ENCODE measurements at regions not wholly inside any gene's neighbourhood (a gene's known extent, or its start where the extent isn't known, plus 50 kb on each side); places are given as distances from the start of the nearest gene placed in this dataset.

DNA sequence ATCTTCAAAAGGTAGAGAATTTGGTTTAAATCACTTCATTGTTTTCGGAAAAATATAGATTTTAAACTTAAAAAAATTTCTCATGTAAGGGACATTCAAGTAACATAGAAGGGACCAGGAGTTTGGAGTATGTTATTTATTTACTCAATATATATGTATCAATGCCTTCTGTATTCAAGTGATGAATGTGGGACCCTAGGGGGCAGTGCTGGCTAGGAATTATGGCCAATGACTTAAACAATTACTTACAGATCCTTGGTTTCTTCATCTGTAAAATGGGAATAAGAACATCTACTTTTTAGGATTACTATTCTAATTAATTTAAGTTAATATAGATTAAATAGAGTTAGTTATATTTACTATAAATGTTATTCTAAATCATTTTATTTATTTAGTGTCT is 886.3 kb upstream of the RBFOX1 start:
- no peaks in the 10 kb centered on the region for H3K27me3 ChIP-seq (ENCODE audit: insufficient read depth, low read length)
- no peaks in the 10 kb centered on the region for H3K9me2 ChIP-seq (ENCODE audit: insufficient read depth)
- ChIA-PET RAD21 (ENCODE audit: low non-redundant PET in 1 of 2, low total read pairs in 2 of 2, uncharacterized antibody in 2 of 2, unreplicated experiment in 2 of 2) (no interaction called here), CTCF (no interaction called here), POLR2A (no interaction called here)
- no peak overlapping the region for H3K9ac ChIP-seq (ENCODE audit: low read length)
- no TSS peak for BruUV-seq (replicated peaks)
- no peak overlapping the region for H3K4me2 ChIP-seq (ENCODE audit: low read length)
- no peak overlapping the region for H3K4me3 ChIP-seq (replicated peaks in 1 of 2; ENCODE audit: low read depth in 1 of 2, low read length in 2 of 2)
- H3K27ac ChIP-seq (ENCODE audit: low read depth, low read length): no peak overlapping the region
- H4K20me1 ChIP-seq (ENCODE audit: insufficient read depth): no peaks in the 10 kb centered on the region
- no peaks in the 10 kb centered on the region for H3K9me3 ChIP-seq (ENCODE audit: control insufficient read depth in 1 of 2, insufficient read depth in 1 of 2, low read depth in 1 of 2, low read length in 2 of 2)
- no peaks in the 10 kb centered on the region for H3K4me1 ChIP-seq (ENCODE audit: control insufficient read depth in 1 of 2, insufficient read depth in 2 of 2, low read length in 2 of 2)
- ATAC-seq (no peak), DNase-seq (ENCODE audit: low read depth, low spot score) (no peak)
- H3K36me3 ChIP-seq (ENCODE audit: control insufficient read depth in 1 of 2, insufficient read depth in 2 of 2, low read length in 2 of 2): no peaks in the 10 kb centered on the region
- TF ChIP-seq TCF7L2 (IDR thresholded peaks at IDR 0.05; ENCODE audit: borderline replicate concordance, extremely low read depth, insufficient read depth, insufficient read length): no peak
- TF ChIP-seq CEBPB (IDR thresholded peaks at IDR 0.05; ENCODE audit: low read depth): no peak
- TF ChIP-seq RAD21 (IDR thresholded peaks at IDR 0.05; ENCODE audit: low read depth): no peak
- no peak for TF ChIP-seq SRF (IDR thresholded peaks at IDR 0.05; ENCODE audit: low read depth)
- TF ChIP-seq CBX3 (IDR thresholded peaks at IDR 0.05; ENCODE audit: low read depth): no peak
- TF ChIP-seq POLR2A (IDR thresholded peaks at IDR 0.05; ENCODE audit: borderline replicate concordance, extremely low read depth, insufficient read depth, insufficient read length): no peak
- no peak for TF ChIP-seq ELF1 (IDR thresholded peaks at IDR 0.05; ENCODE audit: borderline replicate concordance, low read depth)
- no peak for TF ChIP-seq JUND (IDR thresholded peaks at IDR 0.05)
- TF ChIP-seq, protein P1, sequence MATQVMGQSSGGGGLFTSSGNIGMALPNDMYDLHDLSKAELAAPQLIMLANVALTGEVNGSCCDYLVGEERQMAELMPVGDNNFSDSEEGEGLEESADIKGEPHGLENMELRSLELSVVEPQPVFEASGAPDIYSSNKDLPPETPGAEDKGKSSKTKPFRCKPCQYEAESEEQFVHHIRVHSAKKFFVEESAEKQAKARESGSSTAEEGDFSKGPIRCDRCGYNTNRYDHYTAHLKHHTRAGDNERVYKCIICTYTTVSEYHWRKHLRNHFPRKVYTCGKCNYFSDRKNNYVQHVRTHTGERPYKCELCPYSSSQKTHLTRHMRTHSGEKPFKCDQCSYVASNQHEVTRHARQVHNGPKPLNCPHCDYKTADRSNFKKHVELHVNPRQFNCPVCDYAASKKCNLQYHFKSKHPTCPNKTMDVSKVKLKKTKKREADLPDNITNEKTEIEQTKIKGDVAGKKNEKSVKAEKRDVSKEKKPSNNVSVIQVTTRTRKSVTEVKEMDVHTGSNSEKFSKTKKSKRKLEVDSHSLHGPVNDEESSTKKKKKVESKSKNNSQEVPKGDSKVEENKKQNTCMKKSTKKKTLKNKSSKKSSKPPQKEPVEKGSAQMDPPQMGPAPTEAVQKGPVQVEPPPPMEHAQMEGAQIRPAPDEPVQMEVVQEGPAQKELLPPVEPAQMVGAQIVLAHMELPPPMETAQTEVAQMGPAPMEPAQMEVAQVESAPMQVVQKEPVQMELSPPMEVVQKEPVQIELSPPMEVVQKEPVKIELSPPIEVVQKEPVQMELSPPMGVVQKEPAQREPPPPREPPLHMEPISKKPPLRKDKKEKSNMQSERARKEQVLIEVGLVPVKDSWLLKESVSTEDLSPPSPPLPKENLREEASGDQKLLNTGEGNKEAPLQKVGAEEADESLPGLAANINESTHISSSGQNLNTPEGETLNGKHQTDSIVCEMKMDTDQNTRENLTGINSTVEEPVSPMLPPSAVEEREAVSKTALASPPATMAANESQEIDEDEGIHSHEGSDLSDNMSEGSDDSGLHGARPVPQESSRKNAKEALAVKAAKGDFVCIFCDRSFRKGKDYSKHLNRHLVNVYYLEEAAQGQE (IDR thresholded peaks at IDR 0.05; ENCODE audit: low read depth): no peak
- TF ChIP-seq EZH2phosphoT487 (IDR thresholded peaks at IDR 0.05; ENCODE audit: borderline replicate concordance): no peak
- TF ChIP-seq, protein P2, sequence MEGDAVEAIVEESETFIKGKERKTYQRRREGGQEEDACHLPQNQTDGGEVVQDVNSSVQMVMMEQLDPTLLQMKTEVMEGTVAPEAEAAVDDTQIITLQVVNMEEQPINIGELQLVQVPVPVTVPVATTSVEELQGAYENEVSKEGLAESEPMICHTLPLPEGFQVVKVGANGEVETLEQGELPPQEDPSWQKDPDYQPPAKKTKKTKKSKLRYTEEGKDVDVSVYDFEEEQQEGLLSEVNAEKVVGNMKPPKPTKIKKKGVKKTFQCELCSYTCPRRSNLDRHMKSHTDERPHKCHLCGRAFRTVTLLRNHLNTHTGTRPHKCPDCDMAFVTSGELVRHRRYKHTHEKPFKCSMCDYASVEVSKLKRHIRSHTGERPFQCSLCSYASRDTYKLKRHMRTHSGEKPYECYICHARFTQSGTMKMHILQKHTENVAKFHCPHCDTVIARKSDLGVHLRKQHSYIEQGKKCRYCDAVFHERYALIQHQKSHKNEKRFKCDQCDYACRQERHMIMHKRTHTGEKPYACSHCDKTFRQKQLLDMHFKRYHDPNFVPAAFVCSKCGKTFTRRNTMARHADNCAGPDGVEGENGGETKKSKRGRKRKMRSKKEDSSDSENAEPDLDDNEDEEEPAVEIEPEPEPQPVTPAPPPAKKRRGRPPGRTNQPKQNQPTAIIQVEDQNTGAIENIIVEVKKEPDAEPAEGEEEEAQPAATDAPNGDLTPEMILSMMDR (IDR thresholded peaks at IDR 0.05 in 2 of 3, conservative IDR thresholded peaks at IDR 0.05 in 1 of 3; ENCODE audit: borderline replicate concordance in 1 of 3, insufficient read depth in 1 of 3, low read depth in 2 of 3, low read length in 2 of 3): no peak
- TF ChIP-seq, protein P3, sequence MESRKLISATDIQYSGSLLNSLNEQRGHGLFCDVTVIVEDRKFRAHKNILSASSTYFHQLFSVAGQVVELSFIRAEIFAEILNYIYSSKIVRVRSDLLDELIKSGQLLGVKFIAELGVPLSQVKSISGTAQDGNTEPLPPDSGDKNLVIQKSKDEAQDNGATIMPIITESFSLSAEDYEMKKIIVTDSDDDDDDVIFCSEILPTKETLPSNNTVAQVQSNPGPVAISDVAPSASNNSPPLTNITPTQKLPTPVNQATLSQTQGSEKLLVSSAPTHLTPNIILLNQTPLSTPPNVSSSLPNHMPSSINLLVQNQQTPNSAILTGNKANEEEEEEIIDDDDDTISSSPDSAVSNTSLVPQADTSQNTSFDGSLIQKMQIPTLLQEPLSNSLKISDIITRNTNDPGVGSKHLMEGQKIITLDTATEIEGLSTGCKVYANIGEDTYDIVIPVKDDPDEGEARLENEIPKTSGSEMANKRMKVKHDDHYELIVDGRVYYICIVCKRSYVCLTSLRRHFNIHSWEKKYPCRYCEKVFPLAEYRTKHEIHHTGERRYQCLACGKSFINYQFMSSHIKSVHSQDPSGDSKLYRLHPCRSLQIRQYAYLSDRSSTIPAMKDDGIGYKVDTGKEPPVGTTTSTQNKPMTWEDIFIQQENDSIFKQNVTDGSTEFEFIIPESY (IDR thresholded peaks at IDR 0.05; ENCODE audit: extremely low read depth, insufficient replicate concordance, low read length): no peak
- no peak for TF ChIP-seq POLR2AphosphoS5 (IDR thresholded peaks at IDR 0.05; ENCODE audit: low read depth, low read length)
- no peaks in the 10 kb centered on the region for H3K79me2 ChIP-seq (ENCODE audit: insufficient read depth, low read length)
- no peak overlapping the region for H2AFZ ChIP-seq (ENCODE audit: low read depth, low read length, poor library complexity, severe bottlenecking)
- intact Hi-C loops (cut with micrococcal nuclease): no loop called here
